SK-N-SH (cell line): ENCODE measurements at regions not wholly inside any gene's neighbourhood (a gene's known extent, or its start where the extent isn't known, plus 50 kb on each side); places are given as distances from the start of the nearest gene placed in this dataset.

Experiments used
- CHD2 ChIP-seq: fragments of 150-350 bp; IDR thresholded peaks from 2 replicates; pipeline ENCODE4 v1.6.1; 2018; ENCODE audit warnings: low read length; ENCODE audit not compliant: partially characterized antibody
- FOXJ3 ChIP-seq: sonication (generic); formaldehyde crosslinking; IDR thresholded peaks from 2 replicates; pipeline ENCODE4 v1.5.1; 2020; ENCODE audit warnings: mild to moderate bottlenecking, missing genetic modification reagents
- GABPA ChIP-seq: IDR thresholded peaks from 2 replicates; pipeline ENCODE4 v1.4.0; 2012; ENCODE audit warnings: low read depth, mild to moderate bottlenecking
- GATA2 ChIP-seq: sonication (generic); formaldehyde crosslinking; IDR thresholded peaks from 2 replicates; pipeline ENCODE4 v1.5.0; 2020; ENCODE audit warnings: mild to moderate bottlenecking, missing genetic modification reagents
- MAX ChIP-seq: IDR thresholded peaks from 2 replicates; pipeline ENCODE4 v1.4.0; 2012; ENCODE audit warnings: low read depth
- MEF2A ChIP-seq: IDR thresholded peaks from 2 replicates; pipeline ENCODE4 v1.4.0; 2012; ENCODE audit warnings: low read depth, borderline replicate concordance
- MXI1 ChIP-seq: IDR thresholded peaks from 2 replicates; pipeline ENCODE4 v1.6.1; 2012; ENCODE audit warnings: mild to moderate bottlenecking, low read depth, low read length, improper control_type of control experiment
- PBX3 ChIP-seq: IDR thresholded peaks from 2 replicates; pipeline ENCODE4; 2012
- POLR2AphosphoS5 ChIP-seq: IDR thresholded peaks from 2 replicates; pipeline ENCODE4 v1.6.1; 2012; ENCODE audit warnings: low read depth, low read length
- RFX5 ChIP-seq: IDR thresholded peaks from 2 replicates; pipeline ENCODE4 v1.6.1; 2012; ENCODE audit warnings: mild to moderate bottlenecking, improper control_type of control experiment, low read length
- SMC3 ChIP-seq: IDR thresholded peaks from 2 replicates; pipeline ENCODE4 v1.6.1; 2012; ENCODE audit warnings: low read depth, low read length, improper control_type of control experiment
- TEAD4 ChIP-seq: IDR thresholded peaks from 2 replicates; pipeline ENCODE4 v1.4.0; 2012; ENCODE audit warnings: mild to moderate bottlenecking, borderline replicate concordance; ENCODE audit not compliant: insufficient read depth
- USF1 ChIP-seq: IDR thresholded peaks from 2 replicates; pipeline ENCODE4 v1.4.0; 2012; ENCODE audit warnings: low read depth, borderline replicate concordance
- TF ChIP-seq, protein P1 (sequence below): fragments of 200-600 bp; sonication (generic); IDR thresholded peaks from 2 replicates; pipeline ENCODE4 v1.6.1; 2017; ENCODE audit warnings: antibody characterized with exemption, mild to moderate bottlenecking, moderate library complexity

- TF ChIP-seq, protein P1, sequence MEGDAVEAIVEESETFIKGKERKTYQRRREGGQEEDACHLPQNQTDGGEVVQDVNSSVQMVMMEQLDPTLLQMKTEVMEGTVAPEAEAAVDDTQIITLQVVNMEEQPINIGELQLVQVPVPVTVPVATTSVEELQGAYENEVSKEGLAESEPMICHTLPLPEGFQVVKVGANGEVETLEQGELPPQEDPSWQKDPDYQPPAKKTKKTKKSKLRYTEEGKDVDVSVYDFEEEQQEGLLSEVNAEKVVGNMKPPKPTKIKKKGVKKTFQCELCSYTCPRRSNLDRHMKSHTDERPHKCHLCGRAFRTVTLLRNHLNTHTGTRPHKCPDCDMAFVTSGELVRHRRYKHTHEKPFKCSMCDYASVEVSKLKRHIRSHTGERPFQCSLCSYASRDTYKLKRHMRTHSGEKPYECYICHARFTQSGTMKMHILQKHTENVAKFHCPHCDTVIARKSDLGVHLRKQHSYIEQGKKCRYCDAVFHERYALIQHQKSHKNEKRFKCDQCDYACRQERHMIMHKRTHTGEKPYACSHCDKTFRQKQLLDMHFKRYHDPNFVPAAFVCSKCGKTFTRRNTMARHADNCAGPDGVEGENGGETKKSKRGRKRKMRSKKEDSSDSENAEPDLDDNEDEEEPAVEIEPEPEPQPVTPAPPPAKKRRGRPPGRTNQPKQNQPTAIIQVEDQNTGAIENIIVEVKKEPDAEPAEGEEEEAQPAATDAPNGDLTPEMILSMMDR: no peak
- TF ChIP-seq USF1 (no peak), FOXJ3 (CRISPR knock-in tag) (no peak), GATA2 (no peak), TEAD4 (no peak), MAX (no peak), GABPA (no peak), MXI1 (no peak), CHD2 (no peak), RFX5 (no peak), SMC3 (no peak), MEF2A (no peak), PBX3 (no peak), POLR2AphosphoS5 (no peak)
Observed at GRCh38 chr2:81894451-81894990, 1590.0 kb upstream of the LRRTM1 start.
